Aorta (tissue), 5 donors: ENCODE measurements at regions not wholly inside any gene's neighbourhood (a gene's known extent, or its start where the extent isn't known, plus 50 kb on each side); places are given as distances from the start of the nearest gene placed in this dataset.

ENCODE experiments used
- ATAC-seq: fragments of 200-7000 bp; cut with Tn5 transposase; one replicate; pipeline ENCODE4 v1.9.1; 2022; ENCODE audit warnings: moderate library complexity; ENCODE audit not compliant: low FRiP score
- DNase-seq, 2 donors: peaks; one replicate each; pipeline ENCODE4 v3.0.0-alpha.2; 2020
- H3K27ac ChIP-seq, 2 donors: one replicate each; pipeline ENCODE4 v1.5.1; 2013; ENCODE audit warnings: low read length in 2 of 2, mild to moderate bottlenecking in 2 of 2, moderate library complexity in 2 of 2, control low read depth in 1 of 2, inconsistent platforms in 1 of 2, low read depth in 1 of 2
- H3K27me3 ChIP-seq, 2 donors: one replicate each; pipeline ENCODE4 v1.6.1; 2013; ENCODE audit warnings: control low read depth in 1 of 2, low read length in 1 of 2, mild to moderate bottlenecking in 1 of 2, moderate library complexity in 1 of 2; ENCODE audit not compliant: insufficient read depth in 2 of 2, control insufficient read depth in 1 of 2
- H3K36me3 ChIP-seq, 2 donors: one replicate each; pipeline ENCODE4 v1.6.1; 2013; ENCODE audit warnings: control low read depth in 1 of 2, low read length in 1 of 2, mild to moderate bottlenecking in 1 of 2; ENCODE audit not compliant: insufficient read depth in 2 of 2, control insufficient read depth in 1 of 2
- H3K4me1 ChIP-seq, 2 donors: one replicate each; pipeline ENCODE4 v1.6.1; 2013; ENCODE audit warnings: low read length in 2 of 2, control low read depth in 1 of 2, mild to moderate bottlenecking in 1 of 2, moderate library complexity in 1 of 2; ENCODE audit not compliant: insufficient read depth in 2 of 2, control insufficient read depth in 1 of 2
- H3K4me3 ChIP-seq, 2 donors: one replicate each; pipeline ENCODE4 v1.5.1; 2013; ENCODE audit warnings: low read length in 2 of 2, control low read depth in 1 of 2, mild to moderate bottlenecking in 1 of 2
- H3K9me3 ChIP-seq: one replicate; pipeline ENCODE4 v1.6.1; 2013; ENCODE audit warnings: mild to moderate bottlenecking, low read length; ENCODE audit not compliant: control insufficient read depth
- WGBS, 2 donors: extraction: QIAGEN DNeasy Blood & Tissue Kit; methylation state at CpG; one replicate each; pipeline ENCODE4 v1.1.7; 2013; 5-methylcytosine and 5-hydroxymethylcytosine counted together
- intact Hi-C, 2 donors: fragments of 100-400 bp; cut with DNase I; formaldehyde crosslinking; loops; one replicate each; pipeline versions ENCODE4 v1.14.2 to v1.15.0; 2022
- donor health status: healthy with polysubstance abuse.
- donor health status: Bipolar disorder and iron deficiency.
- donor health status: DM: no; HTN: no; CAD: no.
- donor health status: DM: no; HTN: no; CAD: no.
- donor health status: DM: yes; HTN: yes; CAD: no.

GRCh38 chrX:138928737-138929459, 217.4 kb upstream of the FGF13 start:
- Histone ChIP-seq H3K4me1 (no peaks in the 10 kb centered on the region), H3K27ac (no peak overlapping the region), H3K4me3 (no peak overlapping the region), H3K36me3 (no peaks in the 10 kb centered on the region), H3K9me3 (no peaks in the 10 kb centered on the region), H3K27me3 (no peaks in the 10 kb centered on the region)
- ATAC-seq (no peak), DNase-seq (no peak)
- 44 to 78% methylated on average over 1 of the region's 1 CpG for WGBS, 2 donors
- intact Hi-C loops = no loop called here

GRCh38 chrX:138925330-138925729, 213.8 kb upstream of the FGF13 start:
- Histone ChIP-seq H3K4me3 (no peak overlapping the region), H3K9me3 (no peaks in the 10 kb centered on the region), H3K27me3 (no peaks in the 10 kb centered on the region), H3K27ac (no peak overlapping the region), H3K4me1 (no peaks in the 10 kb centered on the region), H3K36me3 (no peaks in the 10 kb centered on the region)
- no peak for DNase-seq
- intact Hi-C loops = no loop called here
- ATAC-seq = no peak
- WGBS, 2 donors = 55% methylated on average over 3 of the region's 3 CpGs

DNA sequence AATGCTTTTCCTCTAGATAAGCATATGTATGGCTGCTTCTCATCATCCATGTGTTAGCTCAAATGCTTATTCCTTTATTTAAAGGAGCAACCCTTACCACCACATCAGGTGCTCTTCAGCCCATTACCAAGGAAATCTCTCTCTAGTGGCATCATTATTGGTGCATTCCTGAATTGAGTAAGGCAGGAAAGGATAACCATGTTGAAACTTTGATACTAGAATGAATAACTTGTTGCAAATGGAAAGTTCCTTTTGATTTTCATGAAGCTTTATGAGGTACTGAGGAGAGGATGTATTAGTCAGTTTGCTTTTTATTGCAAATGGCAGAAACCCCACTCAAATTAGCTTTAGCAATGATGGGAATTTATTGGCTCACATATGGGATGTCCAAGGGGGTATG, 212.3 kb upstream of the FGF13 start:
- no peaks in the 10 kb centered on the region for H3K36me3 ChIP-seq
- DNase-seq (no peak), ATAC-seq (no peak)
- no peak overlapping the region for H3K27ac ChIP-seq
- intact Hi-C loops = no loop called here
- H3K27me3 ChIP-seq = no peaks in the 10 kb centered on the region
- H3K9me3 ChIP-seq = no peaks in the 10 kb centered on the region
- H3K4me3 ChIP-seq = no peak overlapping the region
- no peaks in the 10 kb centered on the region for H3K4me1 ChIP-seq

- H3K4me1 ChIP-seq = no peaks in the 10 kb centered on the region
- DNase-seq (no peak), ATAC-seq (no peak)
- H3K4me3 ChIP-seq = no peak overlapping the region
- H3K9me3 ChIP-seq = no peaks in the 10 kb centered on the region
- 7 to 70% methylated on average over 2 of the region's 2 CpGs for WGBS, 2 donors
- no peak overlapping the region for H3K27ac ChIP-seq
- H3K36me3 ChIP-seq = no peaks in the 10 kb centered on the region
- no peaks in the 10 kb centered on the region for H3K27me3 ChIP-seq
- intact Hi-C loops = no loop called here
Observed at GRCh38 chrX:138921031-138921430, 209.5 kb upstream of the FGF13 start.

- WGBS, 2 donors = 18 to 47% methylated on average over 2 of the region's 2 CpGs
- no peak overlapping the region for H3K27ac ChIP-seq
- H3K36me3 ChIP-seq = no peaks in the 10 kb centered on the region
- intact Hi-C loops = no loop called here
- H3K4me3 ChIP-seq = no peak overlapping the region
- no peaks in the 10 kb centered on the region for H3K27me3 ChIP-seq
- no peaks in the 10 kb centered on the region for H3K4me1 ChIP-seq
- no peak for ATAC-seq
- H3K9me3 ChIP-seq = no peaks in the 10 kb centered on the region
- no peak for DNase-seq
Observed at GRCh38 chrX:138917781-138918180, 206.3 kb upstream of the FGF13 start.

DNA sequence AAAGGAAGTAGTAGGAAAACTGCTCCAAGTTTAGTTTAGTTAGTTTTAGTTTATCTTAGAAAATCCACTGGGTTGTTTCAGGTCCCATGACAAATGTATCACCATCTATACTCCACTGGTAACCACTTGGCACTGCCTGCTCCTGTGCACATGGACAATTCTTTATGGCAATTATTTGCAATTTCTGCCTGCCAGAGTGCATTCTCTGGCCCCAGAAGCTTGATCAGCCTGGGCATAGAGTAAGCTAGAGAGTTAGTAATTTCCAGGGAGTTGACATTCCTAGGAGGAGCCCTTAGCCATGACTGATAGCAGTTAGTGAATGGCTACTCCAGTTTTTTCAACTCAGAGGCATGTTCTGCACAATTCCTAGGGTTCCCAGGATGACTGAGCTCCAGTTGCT, 203.2 kb upstream of the FGF13 start:
- ATAC-seq (no peak), DNase-seq (no peak)
- Histone ChIP-seq H3K27me3 (no peaks in the 10 kb centered on the region), H3K4me3 (no peak overlapping the region), H3K9me3 (no peaks in the 10 kb centered on the region), H3K4me1 (no peaks in the 10 kb centered on the region), H3K27ac (no peak overlapping the region), H3K36me3 (no peaks in the 10 kb centered on the region)
- intact Hi-C loops = no loop called here

DNA sequence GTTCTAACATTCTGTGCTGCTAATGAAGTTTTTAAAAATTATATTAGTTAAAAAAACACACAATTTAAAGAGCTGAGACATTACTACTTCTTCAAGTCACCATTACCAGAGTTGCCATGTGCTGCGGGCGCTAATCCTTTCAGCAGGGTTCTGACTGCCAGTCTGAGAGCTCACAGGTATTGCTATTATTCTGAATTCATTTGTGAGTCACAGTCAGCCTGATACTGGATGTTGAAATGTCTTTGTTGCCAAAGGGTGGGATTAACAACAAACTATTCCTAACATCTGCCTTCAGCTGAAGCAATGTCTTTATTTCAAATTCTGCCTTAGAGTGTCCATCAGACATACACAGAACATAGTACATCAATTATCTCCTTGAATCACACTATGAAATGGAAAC, 197.1 kb upstream of the FGF13 start:
- intact Hi-C loops = no loop called here
- no peaks in the 10 kb centered on the region for H3K4me1 ChIP-seq
- H3K27ac ChIP-seq = no peak overlapping the region
- no peak for ATAC-seq
- no peaks in the 10 kb centered on the region for H3K27me3 ChIP-seq
- no peaks in the 10 kb centered on the region for H3K36me3 ChIP-seq
- H3K4me3 ChIP-seq = no peak overlapping the region
- H3K9me3 ChIP-seq = no peaks in the 10 kb centered on the region
- 87 to 95% methylated on average over 2 of the region's 2 CpGs for WGBS, 2 donors
- no peak for DNase-seq

- H3K9me3 ChIP-seq = no peaks in the 10 kb centered on the region
- no peak overlapping the region for H3K27ac ChIP-seq
- no peaks in the 10 kb centered on the region for H3K4me1 ChIP-seq
- no peak for ATAC-seq
- H3K27me3 ChIP-seq = no peaks in the 10 kb centered on the region
- H3K4me3 ChIP-seq = no peak overlapping the region
- intact Hi-C loops = no loop called here
- WGBS, 2 donors = 60 to 67% methylated on average over 6 of the region's 6 CpGs
- H3K36me3 ChIP-seq = no peaks in the 10 kb centered on the region
- no peak for DNase-seq
Observed at GRCh38 chrX:138897621-138898492, 186.3 kb upstream of the FGF13 start.

GRCh38 chrX:138890491-138890890, 179.0 kb upstream of the FGF13 start:
- H3K27me3 ChIP-seq = no peaks in the 10 kb centered on the region
- intact Hi-C loops = no loop called here
- H3K9me3 ChIP-seq = no peaks in the 10 kb centered on the region

More at GRCh38 chrX:138890491-138890890, 179.0 kb upstream of the FGF13 start:
- Histone ChIP-seq H3K4me1 (no peaks in the 10 kb centered on the region), H3K27ac (no peak overlapping the region), H3K36me3 (no peaks in the 10 kb centered on the region), H3K4me3 (no peak overlapping the region)
- no peak for ATAC-seq
- DNase-seq = no peak
